ENCODE measurements at regions not wholly inside any gene's neighbourhood (a gene's known extent, or its start where the extent isn't known, plus 50 kb on each side); places are given as distances from the start of the nearest gene placed in this dataset.

GRCh38 chr11:70570693-70571395 is 172.5 kb downstream of the CTTN start:
- DNase-seq (ENCODE audit: low read depth, low spot score): no peak

GRCh38 chr11:70572974-70573260 is 174.6 kb downstream of the CTTN start:
- DNase-seq (ENCODE audit: low read depth, low spot score): no peak

- DNase-seq (ENCODE audit: low read depth, low spot score): no peak
Observed at GRCh38 chr11:70573701-70574151, 175.4 kb downstream of the CTTN start.

GRCh38 chr11:70574725-70575347 is 176.5 kb downstream of the CTTN start:
- DNase-seq (ENCODE audit: low read depth, low spot score): no peak

- DNase-seq (ENCODE audit: low read depth, low spot score): no peak
Observed at GRCh38 chr11:70575396-70576060, 177.2 kb downstream of the CTTN start.

DNA sequence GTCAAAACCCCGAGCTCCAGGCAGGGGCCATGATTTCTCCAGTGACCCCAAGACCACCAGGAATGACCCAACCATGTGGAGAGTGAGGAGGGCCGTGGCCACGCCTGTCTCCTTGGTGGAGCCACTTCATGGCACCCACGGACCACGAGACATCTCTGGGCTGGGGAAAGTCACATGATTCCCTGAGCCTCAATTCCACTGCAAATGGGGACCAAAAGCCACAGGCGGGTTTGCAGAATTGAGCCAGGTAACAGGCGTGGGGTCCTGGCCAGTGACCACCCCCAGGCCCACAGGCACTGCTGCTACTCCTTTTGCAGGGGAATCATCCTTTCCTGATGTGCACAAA is 178.9 kb downstream of the CTTN start:
- DNase-seq (ENCODE audit: low read depth, low spot score): no peak

DNA sequence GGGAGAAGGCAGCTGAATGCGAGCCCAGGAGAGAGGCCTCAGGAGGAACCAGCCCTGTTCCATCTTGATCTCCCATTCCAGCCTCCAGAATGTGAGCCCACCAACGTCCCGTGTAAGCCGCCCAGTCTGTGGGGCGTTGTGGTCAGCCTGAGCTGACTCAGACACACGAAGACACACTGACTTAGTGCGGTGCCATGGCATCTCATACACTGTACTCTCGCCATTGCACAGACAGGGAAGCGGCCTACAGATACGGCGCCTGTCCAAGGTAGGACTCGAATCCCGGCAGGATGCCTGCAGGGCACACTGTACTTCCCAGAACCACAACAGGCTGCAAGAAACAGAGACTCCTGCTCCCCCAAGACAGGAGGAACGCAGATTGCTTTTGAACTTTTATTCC is 179.6 kb downstream of the CTTN start:
- DNase-seq (ENCODE audit: low read depth, low spot score): no peak

GRCh38 chr11:70578371-70578770 is 180.0 kb downstream of the CTTN start:
- no peak for DNase-seq (ENCODE audit: low read depth, low spot score)

GRCh38 chr11:70578831-70579230 is 180.5 kb downstream of the CTTN start:
- no peak for DNase-seq (ENCODE audit: low read depth, low spot score)

DNA sequence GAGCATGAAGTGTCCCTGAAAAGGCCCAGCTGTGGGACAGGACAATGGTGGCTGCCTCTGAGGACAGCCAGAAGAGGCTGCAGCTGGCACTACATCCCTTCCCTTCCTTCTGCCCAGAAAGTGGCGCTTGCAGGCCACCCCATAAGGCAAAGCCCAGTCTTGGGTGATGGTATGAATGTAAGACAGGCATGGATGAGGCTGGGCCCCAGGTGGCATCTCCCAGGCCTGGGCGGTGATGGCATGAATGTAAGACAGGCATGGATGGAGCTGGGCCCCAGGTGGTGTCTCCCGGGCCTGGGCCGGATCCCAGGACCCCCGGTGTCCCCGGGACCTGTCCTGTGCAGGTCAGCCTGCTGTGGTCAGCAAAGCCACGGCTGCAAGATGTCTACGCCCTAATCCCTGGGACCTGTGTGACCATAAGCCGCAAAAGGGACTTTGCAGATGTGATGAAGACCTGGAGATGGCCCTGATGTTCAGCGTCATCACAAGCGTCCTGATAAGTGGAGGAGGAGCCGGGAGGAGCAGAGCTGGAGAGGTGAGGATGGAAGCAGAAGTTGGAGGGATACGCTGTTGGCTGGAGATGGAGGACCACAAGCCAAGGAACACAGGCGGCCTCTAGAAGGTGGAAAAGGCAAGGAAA is 181.1 kb downstream of the CTTN start:
- DNase-seq (ENCODE audit: low read depth, low spot score): no peak

- DNase-seq (ENCODE audit: low read depth, low spot score): no peak
Observed at GRCh38 chr11:70580036-70580805, 181.9 kb downstream of the CTTN start.

DNA sequence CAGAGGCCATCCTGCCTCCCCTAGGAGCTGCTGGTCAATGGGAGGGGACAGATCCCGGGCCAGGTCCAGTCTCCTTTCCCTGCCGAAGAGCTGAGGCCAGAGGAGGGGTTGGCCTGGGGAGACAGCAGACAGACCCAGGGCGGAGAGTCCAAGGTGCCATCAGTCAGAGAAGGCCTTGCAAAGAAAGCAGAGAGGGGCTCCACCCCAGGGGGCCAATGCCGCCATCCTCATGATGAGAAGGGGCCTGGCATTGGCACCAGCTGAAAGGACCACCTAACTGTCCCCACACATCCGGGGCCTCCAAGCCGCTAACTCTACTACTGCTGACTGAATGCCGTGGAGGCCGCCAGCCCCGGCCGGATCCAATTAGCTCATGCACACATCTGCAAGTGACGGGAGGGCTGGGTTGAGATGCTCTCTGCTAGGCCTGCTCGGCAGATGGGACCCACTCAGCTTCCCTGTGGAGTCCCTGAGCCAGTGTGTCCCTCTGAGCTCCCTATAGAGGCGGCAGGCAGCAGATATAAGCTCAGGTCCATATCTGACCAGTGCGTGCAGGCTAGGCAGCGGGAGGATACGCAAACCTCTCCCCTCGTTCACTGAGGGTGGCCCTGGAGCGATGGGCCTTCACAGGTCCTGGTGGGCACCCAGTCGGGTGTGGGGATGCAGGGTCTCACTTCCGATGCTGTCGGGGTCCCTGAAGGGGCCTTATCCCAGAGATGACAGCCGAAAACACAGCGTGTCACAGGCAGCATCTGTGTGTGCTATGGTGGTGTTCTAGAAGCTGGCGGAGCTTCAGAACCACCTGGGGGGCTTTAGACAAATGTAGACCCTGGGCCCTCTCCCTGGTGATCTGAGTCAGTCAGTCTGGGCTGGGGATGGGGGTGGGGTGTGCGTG is 183.9 kb downstream of the CTTN start:
- DNase-seq (ENCODE audit: low read depth, low spot score): no peak

DNA sequence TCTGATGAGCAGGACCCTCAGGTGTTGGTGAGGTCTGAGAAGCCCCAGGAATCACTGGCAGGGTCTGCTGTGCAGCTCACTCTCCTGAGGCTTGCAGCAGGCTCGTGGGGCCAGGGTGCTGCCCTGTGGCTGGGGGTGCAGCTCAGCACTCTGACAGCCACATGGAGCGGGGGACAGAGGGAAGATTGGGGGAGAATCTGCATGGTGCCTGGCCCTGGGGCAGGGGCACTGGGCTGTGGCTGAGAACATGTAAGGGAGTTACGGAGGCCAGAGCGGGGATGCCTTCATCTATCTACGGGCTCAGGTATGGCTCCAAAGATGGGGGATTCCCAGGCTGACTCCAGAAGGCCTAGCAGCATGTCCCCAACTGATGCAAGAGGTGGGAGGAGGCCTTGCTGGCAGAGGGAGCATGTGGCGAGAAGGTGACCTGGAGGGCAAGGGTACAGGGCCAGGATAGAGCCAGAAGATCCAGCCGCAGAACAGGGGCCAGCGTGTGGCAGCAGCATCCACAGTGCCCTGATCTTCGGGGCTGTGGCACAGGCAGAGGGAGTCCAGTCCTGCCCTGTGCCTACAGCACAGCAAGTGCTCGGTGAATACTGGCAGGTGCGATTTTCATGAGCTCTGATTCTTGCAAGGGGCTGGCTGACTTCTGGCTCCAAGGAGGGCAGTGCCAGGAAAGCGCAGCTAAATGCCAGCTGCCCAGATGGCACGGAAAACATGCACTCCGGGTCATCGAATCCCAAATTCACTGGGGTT is 184.7 kb downstream of the CTTN start:
- no peak for DNase-seq (ENCODE audit: low read depth, low spot score)

- no peak for DNase-seq (ENCODE audit: low read depth, low spot score)
Observed at GRCh38 chr11:70583781-70584218, 185.5 kb downstream of the CTTN start.

- no peak for DNase-seq (ENCODE audit: low read depth, low spot score)
Observed at GRCh38 chr11:70584498-70585235, 186.3 kb downstream of the CTTN start.

DNA sequence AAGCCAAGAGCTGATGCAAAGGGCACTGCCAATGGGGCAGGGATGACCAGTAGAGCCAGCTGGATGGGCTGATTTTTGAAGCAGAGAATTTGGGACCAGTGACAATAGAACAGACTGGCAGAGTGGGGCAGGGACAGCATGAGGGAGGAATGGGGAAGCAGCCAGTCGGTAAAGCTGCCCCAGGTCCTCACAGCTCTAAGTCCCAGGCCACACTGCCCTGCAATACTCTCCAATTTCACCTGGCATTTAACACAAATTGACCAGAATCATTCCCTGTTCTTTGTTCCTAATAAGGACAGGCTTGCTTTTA is 186.9 kb downstream of the CTTN start:
- DNase-seq (ENCODE audit: low read depth, low spot score): no peak

GRCh38 chr11:70586261-70587074 is 188.1 kb downstream of the CTTN start:
- no peak for DNase-seq (ENCODE audit: low read depth, low spot score)

DNA sequence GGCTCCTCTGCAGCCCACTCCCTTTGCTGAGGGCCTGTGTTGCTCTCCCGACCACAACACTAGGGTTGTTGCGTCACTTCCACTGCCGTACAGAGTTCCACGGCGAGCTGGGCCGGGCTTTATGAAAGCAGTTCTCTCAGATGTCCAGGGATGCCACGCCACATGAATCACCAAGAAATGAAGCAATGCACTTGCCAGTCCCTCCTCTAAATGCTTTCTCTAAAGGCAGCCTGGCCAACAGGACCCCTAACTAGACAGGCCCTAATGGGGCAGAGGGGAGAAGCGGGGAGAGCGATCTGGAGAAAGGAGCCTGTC is 188.7 kb downstream of the CTTN start:
- no peak for DNase-seq (ENCODE audit: low read depth, low spot score)
